GM23338 (cell line): ENCODE measurements at regions not wholly inside any gene's neighbourhood (a gene's known extent, or its start where the extent isn't known, plus 50 kb on each side); places are given as distances from the start of the nearest gene placed in this dataset.

Experiments used
- ATAC-seq: fragments of 200-7000 bp; cut with Tn5 transposase; 3 replicates; pipeline ENCODE4 v1.9.1; 2020
- DNase-seq: peaks from one replicate; pipeline ENCODE4 v3.0.0-alpha.2; 2015; ENCODE audit warnings: low spot score
- H2AFZ ChIP-seq: fragments of 200-600 bp; sonication (generic); 2 replicates; pipeline ENCODE4 v1.8.0; 2016; ENCODE audit warnings: antibody characterized with exemption, mild to moderate bottlenecking, moderate library complexity
- H3F3A ChIP-seq: fragments of 200-600 bp; sonication (generic); replicated peaks from 2 replicates; pipeline ENCODE4 v1.8.0; 2017; ENCODE audit warnings: antibody characterized with exemption, mixed run types, low read depth
- H3K27ac ChIP-seq: fragments of 200-600 bp; sonication (generic); 2 replicates; pipeline ENCODE4 v1.6.1; 2016; ENCODE audit warnings: low read depth
- H3K27me3 ChIP-seq: fragments of 200-600 bp; sonication (generic); 2 replicates; pipeline ENCODE4 v1.8.0; 2016; ENCODE audit warnings: mild to moderate bottlenecking, mixed run types, moderate library complexity; ENCODE audit not compliant: insufficient read depth
- H3K36me3 ChIP-seq: fragments of 200-600 bp; sonication (generic); 2 replicates; pipeline ENCODE4 v1.8.0; 2016; ENCODE audit warnings: mild to moderate bottlenecking; ENCODE audit not compliant: insufficient read depth
- H3K4me1 ChIP-seq: fragments of 200-600 bp; sonication (generic); 2 replicates; pipeline ENCODE4 v1.8.0; 2016; ENCODE audit warnings: mild to moderate bottlenecking, moderate library complexity; ENCODE audit not compliant: insufficient read depth
- H3K4me2 ChIP-seq: fragments of 200-600 bp; sonication (generic); 2 replicates; pipeline ENCODE4 v1.7.1; 2017; ENCODE audit warnings: mixed run types
- H3K4me3 ChIP-seq: fragments of 200-600 bp; sonication (generic); 2 replicates; pipeline ENCODE4 v1.6.1; 2016; ENCODE audit warnings: mixed run types
- H3K79me2 ChIP-seq: fragments of 200-600 bp; sonication (generic); replicated peaks from 2 replicates; pipeline ENCODE4 v1.8.0; 2017; ENCODE audit warnings: mild to moderate bottlenecking; ENCODE audit not compliant: insufficient read depth
- H3K9me2 ChIP-seq: fragments of 200-600 bp; sonication (generic); 2 replicates; pipeline ENCODE4 v1.8.0; 2017; ENCODE audit not compliant: insufficient read depth
- H4K20me1 ChIP-seq: fragments of 200-600 bp; sonication (generic); replicated peaks from 2 replicates; pipeline ENCODE4 v1.8.0; 2017; ENCODE audit warnings: mild to moderate bottlenecking; ENCODE audit not compliant: insufficient read depth
- H3K27ac Mint-ChIP-seq: 2 replicates; pipeline ENCODE4 v1.8.0; 2020; ENCODE audit warnings: inconsistent platforms, mild to moderate bottlenecking, moderate library complexity, mixed read lengths
- H3K27me3 Mint-ChIP-seq: 3 replicates; pipeline ENCODE4 v1.8.0; 2022; ENCODE audit warnings: low read depth, mild to moderate bottlenecking, moderate library complexity, mixed read lengths, inconsistent platforms; ENCODE audit not compliant: insufficient read depth, poor library complexity
- H3K36me3 Mint-ChIP-seq: 3 replicates; pipeline ENCODE4 v1.8.0; 2021; ENCODE audit warnings: low read depth, mild to moderate bottlenecking, inconsistent platforms, moderate library complexity, mixed read lengths
- H3K4me1 Mint-ChIP-seq: 3 replicates; pipeline ENCODE4 v1.8.0; 2020; ENCODE audit warnings: mild to moderate bottlenecking, inconsistent platforms, mixed read lengths
- H3K4me3 Mint-ChIP-seq: 3 replicates; pipeline ENCODE4 v1.8.0; 2021; ENCODE audit warnings: moderate library complexity, mild to moderate bottlenecking, inconsistent platforms, mixed read lengths
- H3K9me3 Mint-ChIP-seq: 3 replicates; pipeline ENCODE4 v1.8.0; 2020; ENCODE audit warnings: moderate library complexity, mild to moderate bottlenecking, inconsistent platforms, mixed read lengths
- CREB1 ChIP-seq: fragments of 250-450 bp; sonication (Bioruptor Pico); IDR thresholded peaks from 2 replicates; pipeline ENCODE4 v1.5.0; 2020; ENCODE audit warnings: low read depth, mild to moderate bottlenecking, moderate library complexity
- EZH2 ChIP-seq: fragments of 200-600 bp; sonication (generic); IDR thresholded peaks from one replicate; pipeline ENCODE4 v1.8.0; 2017; ENCODE audit warnings: antibody characterized with exemption, mild to moderate bottlenecking, low read depth; ENCODE audit not compliant: unreplicated experiment
- EZH2phosphoT487 ChIP-seq: fragments of 200-600 bp; sonication (generic); IDR thresholded peaks from one replicate; pipeline ENCODE4 v1.8.1; 2018; ENCODE audit warnings: antibody characterized with exemption; ENCODE audit not compliant: unreplicated experiment
- JUNB ChIP-seq: IDR thresholded peaks from one replicate; pipeline ENCODE4 v1.6.1; 2016; ENCODE audit warnings: antibody characterized with exemption; ENCODE audit not compliant: unreplicated experiment
- NANOG ChIP-seq: IDR thresholded peaks from 2 replicates; pipeline ENCODE4 v1.6.1; 2016; ENCODE audit warnings: antibody characterized with exemption, borderline replicate concordance
- POLR2AphosphoS5 ChIP-seq: IDR thresholded peaks from 2 replicates; pipeline ENCODE4 v1.6.1; 2016; ENCODE audit warnings: antibody characterized with exemption, low read depth
- STAT1 ChIP-seq: IDR thresholded peaks from one replicate; pipeline ENCODE4 v1.6.1; 2016; ENCODE audit warnings: antibody characterized with exemption; ENCODE audit not compliant: unreplicated experiment
- ZNF114 ChIP-seq: fragments of 250-450 bp; sonication (Bioruptor Pico); IDR thresholded peaks from 2 replicates; pipeline ENCODE4 v1.5.0; 2020; ENCODE audit warnings: mild to moderate bottlenecking, moderate library complexity
- ZNF331 ChIP-seq: fragments of 250-450 bp; sonication (Bioruptor Pico); IDR thresholded peaks from 2 replicates; pipeline ENCODE4 v1.5.0; 2020; ENCODE audit warnings: low read depth, mild to moderate bottlenecking, moderate library complexity
- TF ChIP-seq, protein P1 (sequence below), 2 experiments: fragments of 200-600 bp in 1 of 2; sonication (generic) in 1 of 2; conservative IDR thresholded peaks; 2 replicates each; pipeline versions ENCODE4 v1.5.1 to v1.6.1; 2016 to 2017; ENCODE audit warnings: antibody characterized with exemption in 2 of 2, low read depth in 2 of 2, mild to moderate bottlenecking in 2 of 2, moderate library complexity in 1 of 2
- TF ChIP-seq, protein P2 (sequence below): IDR thresholded peaks from one replicate; pipeline ENCODE4 v1.6.1; 2018; ENCODE audit warnings: antibody characterized with exemption; ENCODE audit not compliant: unreplicated experiment
- TF ChIP-seq, protein P3 (sequence below): fragments of 250-450 bp; sonication (Bioruptor Pico); IDR thresholded peaks from 2 replicates; pipeline ENCODE4 v1.5.0; 2020; ENCODE audit warnings: mild to moderate bottlenecking, moderate library complexity
- TF ChIP-seq, protein P4 (sequence below): IDR thresholded peaks from 2 replicates; pipeline ENCODE4 v1.6.1; 2016; ENCODE audit warnings: antibody characterized with exemption

DNA sequence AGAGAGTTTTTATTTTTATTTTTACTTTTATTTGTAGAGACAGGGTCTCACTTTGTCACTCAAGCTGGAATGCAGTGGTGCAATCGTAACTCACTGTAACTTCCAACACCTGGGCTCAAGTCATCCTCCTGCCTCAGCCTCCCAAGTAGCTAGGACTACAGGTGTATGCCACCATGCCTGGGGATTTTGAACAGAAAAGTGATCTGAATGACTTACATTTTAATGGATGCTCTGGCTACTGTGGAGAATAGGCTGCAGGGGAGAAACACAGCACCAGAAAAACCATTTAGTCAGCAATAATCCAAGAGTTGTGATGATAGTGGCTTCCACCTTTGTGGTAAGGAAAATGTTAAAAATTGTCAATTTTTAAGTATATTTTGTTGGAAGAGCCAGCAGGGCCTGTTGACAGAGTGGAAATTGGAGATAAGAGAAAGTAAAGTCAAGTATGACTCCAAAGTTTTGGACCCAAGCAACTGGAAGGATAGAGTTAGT is 106.0 kb upstream of the LOC128125822 start:
- no peak overlapping the region for H3K4me3 ChIP-seq
- no peaks in the 10 kb centered on the region for H3K9me2 ChIP-seq
- no peak for ATAC-seq
- no peaks in the 10 kb centered on the region for H3K4me1 ChIP-seq
- DNase-seq, result no peak
- no peaks in the 10 kb centered on the region for H3K27me3 Mint-ChIP-seq
- H3K36me3 Mint-ChIP-seq, result no peaks in the 10 kb centered on the region
- no peaks in the 10 kb centered on the region for H3K27me3 ChIP-seq
- H3K36me3 ChIP-seq, result no peaks in the 10 kb centered on the region
- H3F3A ChIP-seq, result no peaks in the 10 kb centered on the region
- no peak overlapping the region for H3K4me2 ChIP-seq
- H3K9me3 Mint-ChIP-seq, result peaks cover 14% of the 10 kb centered on the region
- no peaks in the 10 kb centered on the region for H4K20me1 ChIP-seq
- no peaks in the 10 kb centered on the region; the same call in 2 of the 3 replicates for H3K4me1 Mint-ChIP-seq
- no peak overlapping the region for H3K27ac ChIP-seq
- no peak overlapping the region for H3K4me3 Mint-ChIP-seq
- no peak overlapping the region for H2AFZ ChIP-seq
- no peaks in the 10 kb centered on the region for H3K79me2 ChIP-seq
- no peak overlapping the region for H3K27ac Mint-ChIP-seq
- no peak for TF ChIP-seq ZNF114 (CRISPR knock-in tag)
- TF ChIP-seq POLR2AphosphoS5, result no peak
- no peak for TF ChIP-seq EZH2phosphoT487
- TF ChIP-seq, protein P1, sequence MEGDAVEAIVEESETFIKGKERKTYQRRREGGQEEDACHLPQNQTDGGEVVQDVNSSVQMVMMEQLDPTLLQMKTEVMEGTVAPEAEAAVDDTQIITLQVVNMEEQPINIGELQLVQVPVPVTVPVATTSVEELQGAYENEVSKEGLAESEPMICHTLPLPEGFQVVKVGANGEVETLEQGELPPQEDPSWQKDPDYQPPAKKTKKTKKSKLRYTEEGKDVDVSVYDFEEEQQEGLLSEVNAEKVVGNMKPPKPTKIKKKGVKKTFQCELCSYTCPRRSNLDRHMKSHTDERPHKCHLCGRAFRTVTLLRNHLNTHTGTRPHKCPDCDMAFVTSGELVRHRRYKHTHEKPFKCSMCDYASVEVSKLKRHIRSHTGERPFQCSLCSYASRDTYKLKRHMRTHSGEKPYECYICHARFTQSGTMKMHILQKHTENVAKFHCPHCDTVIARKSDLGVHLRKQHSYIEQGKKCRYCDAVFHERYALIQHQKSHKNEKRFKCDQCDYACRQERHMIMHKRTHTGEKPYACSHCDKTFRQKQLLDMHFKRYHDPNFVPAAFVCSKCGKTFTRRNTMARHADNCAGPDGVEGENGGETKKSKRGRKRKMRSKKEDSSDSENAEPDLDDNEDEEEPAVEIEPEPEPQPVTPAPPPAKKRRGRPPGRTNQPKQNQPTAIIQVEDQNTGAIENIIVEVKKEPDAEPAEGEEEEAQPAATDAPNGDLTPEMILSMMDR (conservative IDR thresholded peaks at IDR 0.05; ENCODE audit: low read depth in 2 of 2), result no peak
- TF ChIP-seq CREB1 (CRISPR knock-in tag), result no peak
- no peak for TF ChIP-seq STAT1
- TF ChIP-seq, protein P2, sequence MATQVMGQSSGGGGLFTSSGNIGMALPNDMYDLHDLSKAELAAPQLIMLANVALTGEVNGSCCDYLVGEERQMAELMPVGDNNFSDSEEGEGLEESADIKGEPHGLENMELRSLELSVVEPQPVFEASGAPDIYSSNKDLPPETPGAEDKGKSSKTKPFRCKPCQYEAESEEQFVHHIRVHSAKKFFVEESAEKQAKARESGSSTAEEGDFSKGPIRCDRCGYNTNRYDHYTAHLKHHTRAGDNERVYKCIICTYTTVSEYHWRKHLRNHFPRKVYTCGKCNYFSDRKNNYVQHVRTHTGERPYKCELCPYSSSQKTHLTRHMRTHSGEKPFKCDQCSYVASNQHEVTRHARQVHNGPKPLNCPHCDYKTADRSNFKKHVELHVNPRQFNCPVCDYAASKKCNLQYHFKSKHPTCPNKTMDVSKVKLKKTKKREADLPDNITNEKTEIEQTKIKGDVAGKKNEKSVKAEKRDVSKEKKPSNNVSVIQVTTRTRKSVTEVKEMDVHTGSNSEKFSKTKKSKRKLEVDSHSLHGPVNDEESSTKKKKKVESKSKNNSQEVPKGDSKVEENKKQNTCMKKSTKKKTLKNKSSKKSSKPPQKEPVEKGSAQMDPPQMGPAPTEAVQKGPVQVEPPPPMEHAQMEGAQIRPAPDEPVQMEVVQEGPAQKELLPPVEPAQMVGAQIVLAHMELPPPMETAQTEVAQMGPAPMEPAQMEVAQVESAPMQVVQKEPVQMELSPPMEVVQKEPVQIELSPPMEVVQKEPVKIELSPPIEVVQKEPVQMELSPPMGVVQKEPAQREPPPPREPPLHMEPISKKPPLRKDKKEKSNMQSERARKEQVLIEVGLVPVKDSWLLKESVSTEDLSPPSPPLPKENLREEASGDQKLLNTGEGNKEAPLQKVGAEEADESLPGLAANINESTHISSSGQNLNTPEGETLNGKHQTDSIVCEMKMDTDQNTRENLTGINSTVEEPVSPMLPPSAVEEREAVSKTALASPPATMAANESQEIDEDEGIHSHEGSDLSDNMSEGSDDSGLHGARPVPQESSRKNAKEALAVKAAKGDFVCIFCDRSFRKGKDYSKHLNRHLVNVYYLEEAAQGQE, result no peak
- TF ChIP-seq, protein P3, sequence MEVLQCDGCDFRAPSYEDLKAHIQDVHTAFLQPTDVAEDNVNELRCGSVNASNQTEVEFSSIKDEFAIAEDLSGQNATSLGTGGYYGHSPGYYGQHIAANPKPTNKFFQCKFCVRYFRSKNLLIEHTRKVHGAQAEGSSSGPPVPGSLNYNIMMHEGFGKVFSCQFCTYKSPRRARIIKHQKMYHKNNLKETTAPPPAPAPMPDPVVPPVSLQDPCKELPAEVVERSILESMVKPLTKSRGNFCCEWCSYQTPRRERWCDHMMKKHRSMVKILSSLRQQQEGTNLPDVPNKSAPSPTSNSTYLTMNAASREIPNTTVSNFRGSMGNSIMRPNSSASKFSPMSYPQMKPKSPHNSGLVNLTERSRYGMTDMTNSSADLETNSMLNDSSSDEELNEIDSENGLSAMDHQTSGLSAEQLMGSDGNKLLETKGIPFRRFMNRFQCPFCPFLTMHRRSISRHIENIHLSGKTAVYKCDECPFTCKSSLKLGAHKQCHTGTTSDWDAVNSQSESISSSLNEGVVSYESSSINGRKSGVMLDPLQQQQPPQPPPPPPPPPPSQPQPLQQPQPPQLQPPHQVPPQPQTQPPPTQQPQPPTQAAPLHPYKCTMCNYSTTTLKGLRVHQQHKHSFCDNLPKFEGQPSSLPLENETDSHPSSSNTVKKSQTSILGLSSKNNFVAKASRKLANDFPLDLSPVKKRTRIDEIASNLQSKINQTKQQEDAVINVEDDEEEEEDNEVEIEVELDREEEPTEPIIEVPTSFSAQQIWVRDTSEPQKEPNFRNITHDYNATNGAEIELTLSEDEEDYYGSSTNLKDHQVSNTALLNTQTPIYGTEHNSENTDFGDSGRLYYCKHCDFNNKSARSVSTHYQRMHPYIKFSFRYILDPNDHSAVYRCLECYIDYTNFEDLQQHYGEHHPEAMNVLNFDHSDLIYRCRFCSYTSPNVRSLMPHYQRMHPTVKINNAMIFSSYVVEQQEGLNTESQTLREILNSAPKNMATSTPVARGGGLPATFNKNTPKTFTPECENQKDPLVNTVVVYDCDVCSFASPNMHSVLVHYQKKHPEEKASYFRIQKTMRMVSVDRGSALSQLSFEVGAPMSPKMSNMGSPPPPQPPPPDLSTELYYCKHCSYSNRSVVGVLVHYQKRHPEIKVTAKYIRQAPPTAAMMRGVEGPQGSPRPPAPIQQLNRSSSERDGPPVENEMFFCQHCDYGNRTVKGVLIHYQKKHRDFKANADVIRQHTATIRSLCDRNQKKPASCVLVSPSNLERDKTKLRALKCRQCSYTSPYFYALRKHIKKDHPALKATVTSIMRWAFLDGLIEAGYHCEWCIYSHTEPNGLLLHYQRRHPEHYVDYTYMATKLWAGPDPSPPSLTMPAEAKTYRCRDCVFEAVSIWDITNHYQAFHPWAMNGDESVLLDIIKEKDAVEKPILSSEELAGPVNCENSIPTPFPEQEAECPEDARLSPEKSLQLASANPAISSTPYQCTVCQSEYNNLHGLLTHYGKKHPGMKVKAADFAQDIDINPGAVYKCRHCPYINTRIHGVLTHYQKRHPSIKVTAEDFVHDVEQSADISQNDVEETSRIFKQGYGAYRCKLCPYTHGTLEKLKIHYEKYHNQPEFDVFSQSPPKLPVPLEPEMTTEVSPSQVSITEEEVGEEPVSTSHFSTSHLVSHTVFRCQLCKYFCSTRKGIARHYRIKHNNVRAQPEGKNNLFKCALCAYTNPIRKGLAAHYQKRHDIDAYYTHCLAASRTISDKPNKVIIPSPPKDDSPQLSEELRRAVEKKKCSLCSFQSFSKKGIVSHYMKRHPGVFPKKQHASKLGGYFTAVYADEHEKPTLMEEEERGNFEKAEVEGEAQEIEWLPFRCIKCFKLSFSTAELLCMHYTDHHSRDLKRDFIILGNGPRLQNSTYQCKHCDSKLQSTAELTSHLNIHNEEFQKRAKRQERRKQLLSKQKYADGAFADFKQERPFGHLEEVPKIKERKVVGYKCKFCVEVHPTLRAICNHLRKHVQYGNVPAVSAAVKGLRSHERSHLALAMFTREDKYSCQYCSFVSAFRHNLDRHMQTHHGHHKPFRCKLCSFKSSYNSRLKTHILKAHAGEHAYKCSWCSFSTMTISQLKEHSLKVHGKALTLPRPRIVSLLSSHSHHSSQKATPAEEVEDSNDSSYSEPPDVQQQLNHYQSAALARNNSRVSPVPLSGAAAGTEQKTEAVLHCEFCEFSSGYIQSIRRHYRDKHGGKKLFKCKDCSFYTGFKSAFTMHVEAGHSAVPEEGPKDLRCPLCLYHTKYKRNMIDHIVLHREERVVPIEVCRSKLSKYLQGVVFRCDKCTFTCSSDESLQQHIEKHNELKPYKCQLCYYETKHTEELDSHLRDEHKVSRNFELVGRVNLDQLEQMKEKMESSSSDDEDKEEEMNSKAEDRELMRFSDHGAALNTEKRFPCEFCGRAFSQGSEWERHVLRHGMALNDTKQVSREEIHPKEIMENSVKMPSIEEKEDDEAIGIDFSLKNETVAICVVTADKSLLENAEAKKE (CRISPR knock-in tag), result no peak
- TF ChIP-seq, protein P4, sequence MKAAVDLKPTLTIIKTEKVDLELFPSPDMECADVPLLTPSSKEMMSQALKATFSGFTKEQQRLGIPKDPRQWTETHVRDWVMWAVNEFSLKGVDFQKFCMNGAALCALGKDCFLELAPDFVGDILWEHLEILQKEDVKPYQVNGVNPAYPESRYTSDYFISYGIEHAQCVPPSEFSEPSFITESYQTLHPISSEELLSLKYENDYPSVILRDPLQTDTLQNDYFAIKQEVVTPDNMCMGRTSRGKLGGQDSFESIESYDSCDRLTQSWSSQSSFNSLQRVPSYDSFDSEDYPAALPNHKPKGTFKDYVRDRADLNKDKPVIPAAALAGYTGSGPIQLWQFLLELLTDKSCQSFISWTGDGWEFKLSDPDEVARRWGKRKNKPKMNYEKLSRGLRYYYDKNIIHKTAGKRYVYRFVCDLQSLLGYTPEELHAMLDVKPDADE, result no peak
- TF ChIP-seq JUNB, result no peak
- TF ChIP-seq NANOG, result no peak
- no peak for TF ChIP-seq ZNF331 (CRISPR knock-in tag)
- TF ChIP-seq EZH2, result no peak
